WTC11 (cell line): ENCODE measurements at regions not wholly inside any gene's neighbourhood (a gene's known extent, or its start where the extent isn't known, plus 50 kb on each side); places are given as distances from the start of the nearest gene placed in this dataset.

ENCODE experiments used
- ATAC-seq: fragments of 200-7000 bp; cut with Tn5 transposase; 2 replicates; pipeline ENCODE4 v1.10.0; 2021; ENCODE audit warnings: mild to moderate bottlenecking, moderate library complexity
- CTCF ChIA-PET: fragments of 300-600 bp; sonication (Branson Sonifier 250); formaldehyde crosslinking; loops from one replicate; lab custom pipeline; 2021; ENCODE audit warnings: antibody characterized with exemption; lab: Charles Lee
- POLR2A ChIA-PET: fragments of 350-600 bp; sonication (Branson Sonifier 250); formaldehyde crosslinking; loops from one replicate; lab custom pipeline; 2021; ENCODE audit warnings: antibody characterized with exemption; lab: Charles Lee
- DNase-seq: peaks from one replicate; pipeline ENCODE4 v3.0.0; 2021; ENCODE audit warnings: low spot score
- H3K27ac Mint-ChIP-seq: 2 replicates; pipeline ENCODE4 v1.8.0; 2021; ENCODE audit warnings: mixed read lengths
- H3K27me3 Mint-ChIP-seq: 2 replicates; pipeline ENCODE4 v1.8.0; 2021; ENCODE audit warnings: low read depth, mild to moderate bottlenecking, moderate library complexity, mixed read lengths
- H3K36me3 Mint-ChIP-seq: 2 replicates; pipeline ENCODE4 v1.8.0; 2021; ENCODE audit warnings: mixed read lengths
- H3K4me1 Mint-ChIP-seq: 2 replicates; pipeline ENCODE4 v1.8.0; 2022; ENCODE audit warnings: mixed read lengths
- H3K4me3 Mint-ChIP-seq: 2 replicates; pipeline ENCODE4 v1.8.0; 2021; ENCODE audit warnings: mild to moderate bottlenecking, moderate library complexity, mixed read lengths
- H3K9me3 Mint-ChIP-seq: 2 replicates; pipeline ENCODE4 v1.8.0; 2021; ENCODE audit warnings: mixed read lengths
- AR ChIP-seq: fragments of 250-450 bp; sonication (Bioruptor Pico); IDR thresholded peaks from 2 replicates; pipeline ENCODE4 v1.9.0; 2021; ENCODE audit warnings: mild to moderate bottlenecking
- ATF3 ChIP-seq: sonication (generic); formaldehyde crosslinking; conservative IDR thresholded peaks from 2 replicates; pipeline ENCODE4 v1.8.1; 2022; ENCODE audit warnings: mild to moderate bottlenecking, missing genetic modification reagents
- CTCF ChIP-seq: fragments of 200-600 bp; IDR thresholded peaks from 2 replicates; pipeline ENCODE4 v1.8.0; 2022; ENCODE audit warnings: antibody characterized with exemption
- ETV6 ChIP-seq: sonication (generic); formaldehyde crosslinking; IDR thresholded peaks from 2 replicates; pipeline ENCODE4 v1.8.1; 2022; ENCODE audit warnings: mild to moderate bottlenecking, missing genetic modification reagents
- FOXK1 ChIP-seq: sonication (generic); formaldehyde crosslinking; IDR thresholded peaks from 2 replicates; pipeline ENCODE4 v1.8.0; 2022; ENCODE audit warnings: mild to moderate bottlenecking, moderate library complexity, missing genetic modification reagents
- GABPB1 ChIP-seq: sonication (generic); formaldehyde crosslinking; IDR thresholded peaks from 2 replicates; pipeline ENCODE4 v1.8.1; 2023; ENCODE audit warnings: mild to moderate bottlenecking, missing genetic modification reagents
- IRF2 ChIP-seq: sonication (generic); formaldehyde crosslinking; IDR thresholded peaks from 2 replicates; pipeline ENCODE4 v1.8.0; 2022; ENCODE audit warnings: low read depth, missing genetic modification reagents, borderline replicate concordance
- MLX ChIP-seq: sonication (generic); formaldehyde crosslinking; IDR thresholded peaks from 2 replicates; pipeline ENCODE4 v1.8.1; 2023; ENCODE audit warnings: mild to moderate bottlenecking, missing genetic modification reagents, moderate library complexity
- MYBL2 ChIP-seq: sonication (generic); formaldehyde crosslinking; IDR thresholded peaks from 2 replicates; pipeline ENCODE4 v1.8.1; 2023; ENCODE audit warnings: mild to moderate bottlenecking, moderate library complexity, missing genetic modification reagents
- NFYB ChIP-seq: sonication (generic); formaldehyde crosslinking; conservative IDR thresholded peaks from 2 replicates; pipeline ENCODE4 v1.8.0; 2022; ENCODE audit warnings: low read depth, missing genetic modification reagents
- PRDM15 ChIP-seq: sonication (generic); formaldehyde crosslinking; IDR thresholded peaks from 2 replicates; pipeline ENCODE4 v1.8.0; 2022; ENCODE audit warnings: missing genetic modification reagents
- RELA ChIP-seq: sonication (generic); formaldehyde crosslinking; IDR thresholded peaks from 2 replicates; pipeline ENCODE4 v1.8.1; 2022; ENCODE audit warnings: missing genetic modification reagents, mild to moderate bottlenecking, borderline replicate concordance
- SMAD3 ChIP-seq: sonication (generic); formaldehyde crosslinking; IDR thresholded peaks from 2 replicates; pipeline ENCODE4 v1.8.0; 2022; ENCODE audit warnings: missing genetic modification reagents, mild to moderate bottlenecking, borderline replicate concordance
- TCF7 ChIP-seq: sonication (generic); formaldehyde crosslinking; IDR thresholded peaks from 2 replicates; pipeline ENCODE4 v1.8.0; 2022; ENCODE audit warnings: mild to moderate bottlenecking, low read depth, missing genetic modification reagents, moderate library complexity
- TEAD4 ChIP-seq: sonication (generic); formaldehyde crosslinking; IDR thresholded peaks from 2 replicates; pipeline ENCODE4 v1.8.0; 2022; ENCODE audit warnings: mild to moderate bottlenecking, missing genetic modification reagents
- ZNF416 ChIP-seq: fragments of 250-450 bp; sonication (Bioruptor Pico); IDR thresholded peaks from 2 replicates; pipeline ENCODE4 v1.9.0; 2021; ENCODE audit warnings: mild to moderate bottlenecking, inconsistent platforms
- TF ChIP-seq, protein P1 (sequence below): fragments of 250-450 bp; sonication (Bioruptor Pico); IDR thresholded peaks from 2 replicates; pipeline ENCODE4 v1.9.0; 2021; ENCODE audit warnings: mild to moderate bottlenecking

DNA sequence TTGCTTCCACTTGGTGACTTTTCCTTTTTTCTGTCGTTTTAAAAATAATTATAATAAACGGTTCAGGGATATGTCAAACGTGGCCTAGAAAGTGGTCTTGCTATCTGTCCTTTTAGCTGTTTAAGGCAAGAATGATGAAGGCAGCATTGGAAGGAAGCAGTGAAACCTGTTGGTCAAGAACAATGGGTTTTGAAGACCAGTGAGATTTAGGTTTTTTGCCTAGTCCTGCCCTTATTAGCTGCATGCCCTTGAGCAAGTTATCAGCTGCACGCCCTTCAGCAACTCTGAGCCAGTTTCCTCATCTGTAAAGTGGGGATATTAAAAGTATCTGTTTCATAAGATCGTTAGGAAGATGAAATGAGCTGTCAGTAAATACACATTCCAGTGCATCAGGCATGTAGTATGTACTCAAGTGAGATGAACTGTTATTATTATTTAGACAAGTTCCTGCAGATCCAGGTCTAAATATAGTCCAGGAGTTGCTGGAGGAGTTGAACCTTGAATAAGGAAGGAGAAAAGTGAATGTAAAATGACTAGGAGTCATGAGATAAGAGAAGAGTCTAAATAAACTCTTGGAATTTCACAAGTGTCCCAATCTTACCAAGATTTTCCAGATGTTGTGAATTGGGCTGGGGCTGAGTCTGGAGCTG is 90.8 kb upstream of the HSD17B12 start:
- CTCF ChIA-PET: interaction anchor here (0.7 to 2.2 kb wide), 6 partner anchors 9 to 448 kb away, joined by 3 to 15 read pairs (median 3); no protein-coding TSS in a partner anchor
- no peaks in the 10 kb centered on the region for H3K9me3 Mint-ChIP-seq
- H3K36me3 Mint-ChIP-seq: no peaks in the 10 kb centered on the region
- DNase-seq (no peak), ATAC-seq (no peak)
- no peak overlapping the region for H3K27ac Mint-ChIP-seq
- peaks cover 9% of the 10 kb centered on the region for H3K4me1 Mint-ChIP-seq
- no peak overlapping the region for H3K4me3 Mint-ChIP-seq
- POLR2A ChIA-PET: no interaction called here
- TF ChIP-seq ZNF416 (CRISPR knock-in tag) (no peak), TCF7 (CRISPR knock-in tag) (no peak), SMAD3 (CRISPR knock-in tag) (no peak), ETV6 (no peak), NFYB (CRISPR knock-in tag) (no peak)
- peaks cover 37% of the 10 kb centered on the region for H3K27me3 Mint-ChIP-seq

DNA sequence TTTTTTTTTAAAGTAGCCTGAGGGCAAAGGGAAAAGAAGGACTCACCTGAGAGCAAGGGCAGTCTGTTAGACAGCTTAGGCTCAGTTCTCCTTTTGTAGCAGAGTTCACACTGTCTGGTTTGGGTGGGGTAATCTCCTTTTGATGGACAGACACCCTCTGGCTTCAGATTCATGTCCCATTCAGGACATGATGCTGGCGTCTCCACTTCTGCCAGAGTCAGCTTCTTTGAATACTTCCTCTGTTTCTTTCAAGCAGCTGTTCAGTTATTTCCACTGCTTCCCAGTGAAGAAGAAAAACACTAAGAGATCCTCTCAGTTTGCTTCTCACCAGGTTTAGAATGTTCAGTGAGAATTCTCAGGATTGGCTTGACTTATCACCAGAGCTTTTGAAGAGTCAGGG is 79.0 kb upstream of the HSD17B12 start:
- Mint-ChIP-seq H3K4me1 (no peaks in the 10 kb centered on the region), H3K4me3 (no peak overlapping the region), H3K27ac (no peak overlapping the region), H3K36me3 (no peaks in the 10 kb centered on the region), H3K9me3 (no peaks in the 10 kb centered on the region), H3K27me3 (peaks cover 12% of the 10 kb centered on the region)
- CTCF ChIA-PET: interaction anchor here (1.3 kb wide), 1 partner anchor 28 kb away, joined by 3 read pairs; no protein-coding TSS in a partner anchor
- DNase-seq (no peak), ATAC-seq (no peak)
- TF ChIP-seq AR (no peak), RELA (no peak), IRF2 (CRISPR knock-in tag) (no peak), TEAD4 (no peak), GABPB1 (CRISPR knock-in tag) (no peak), CTCF (no peak), ZNF416 (CRISPR knock-in tag) (no peak), FOXK1 (CRISPR knock-in tag) (no peak), ATF3 (CRISPR knock-in tag) (no peak), NFYB (CRISPR knock-in tag) (no peak), MLX (CRISPR knock-in tag) (no peak), MYBL2 (no peak)
- POLR2A ChIA-PET: no interaction called here

- Mint-ChIP-seq H3K9me3 (no peaks in the 10 kb centered on the region), H3K4me1 (no peaks in the 10 kb centered on the region), H3K4me3 (no peak overlapping the region), H3K27ac (no peak overlapping the region), H3K36me3 (no peaks in the 10 kb centered on the region), H3K27me3 (peaks cover 8% of the 10 kb centered on the region; the same call in 1 of the 2 replicates)
- CTCF ChIA-PET: interaction anchor here (0.9 to 1.3 kb wide), 2 partner anchors 35 to 99 kb away, joined by 3 read pairs; no protein-coding TSS in a partner anchor
- POLR2A ChIA-PET: no interaction called here
- DNase-seq (no peak), ATAC-seq (no peak)
- TF ChIP-seq, protein P1, sequence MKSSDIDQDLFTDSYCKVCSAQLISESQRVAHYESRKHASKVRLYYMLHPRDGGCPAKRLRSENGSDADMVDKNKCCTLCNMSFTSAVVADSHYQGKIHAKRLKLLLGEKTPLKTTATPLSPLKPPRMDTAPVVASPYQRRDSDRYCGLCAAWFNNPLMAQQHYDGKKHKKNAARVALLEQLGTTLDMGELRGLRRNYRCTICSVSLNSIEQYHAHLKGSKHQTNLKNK: no peak
- TF ChIP-seq PRDM15: no peak
Observed at GRCh38 chr11:43602670-43603069, 77.9 kb upstream of the HSD17B12 start.
